Progenitor cell of endocrine pancreas (in vitro differentiated cells): ENCODE measurements at regions not wholly inside any gene's neighbourhood (a gene's known extent, or its start where the extent isn't known, plus 50 kb on each side); places are given as distances from the start of the nearest gene placed in this dataset.
A peak's percentile ranks its signal among the peaks of the same experiment; 100 is the strongest.

Experiments
- DNase-seq: peaks from one replicate; pipeline ENCODE4 v3.0.0; 2021; ENCODE audit warnings: low spot score; ENCODE audit not compliant: unreplicated experiment
- H3K27ac Mint-ChIP-seq: 2 replicates; pipeline ENCODE4 v1.8.0; 2021; ENCODE audit warnings: mild to moderate bottlenecking, moderate library complexity, mixed read lengths
- H3K27me3 Mint-ChIP-seq: 2 replicates; pipeline ENCODE4 v1.8.0; 2021; ENCODE audit warnings: mixed read lengths
- H3K36me3 Mint-ChIP-seq: 2 replicates; pipeline ENCODE4 v1.8.0; 2022; ENCODE audit warnings: mixed read lengths; ENCODE audit not compliant: insufficient read depth
- H3K4me1 Mint-ChIP-seq: 2 replicates; pipeline ENCODE4 v1.8.0; 2021; ENCODE audit warnings: low read depth, mixed read lengths
- H3K4me3 Mint-ChIP-seq: 2 replicates; pipeline ENCODE4 v1.8.0; 2021; ENCODE audit warnings: low read depth, mild to moderate bottlenecking, moderate library complexity, mixed read lengths
- H3K9me3 Mint-ChIP-seq: 2 replicates; pipeline ENCODE4 v1.8.0; 2021; ENCODE audit warnings: low read depth, mixed read lengths
- TF ChIP-seq, protein P1 (sequence below): fragments of 200-600 bp; sonication (generic); IDR thresholded peaks from one replicate; pipeline ENCODE4 v1.5.0; 2021; ENCODE audit warnings: antibody characterized with exemption, mild to moderate bottlenecking; ENCODE audit not compliant: unreplicated experiment

DNA sequence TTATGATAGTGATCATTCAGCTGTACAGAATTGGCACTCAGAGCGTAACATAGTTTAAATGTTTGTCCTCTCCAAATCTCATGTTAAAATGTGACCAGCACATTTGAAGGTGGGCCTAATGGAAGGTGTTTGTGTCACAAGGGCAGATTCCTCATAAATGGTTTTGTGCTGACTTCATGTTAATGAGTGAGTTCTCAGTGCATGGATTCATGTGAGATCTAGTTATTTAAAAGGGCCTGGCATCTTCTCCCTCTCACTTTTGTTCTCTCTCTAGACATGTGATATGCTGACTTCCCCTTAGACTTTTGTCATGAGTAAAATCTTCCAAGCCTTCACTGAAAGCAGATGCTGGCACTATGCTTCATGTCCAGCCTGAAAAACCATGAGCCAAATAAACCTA lies 452.4 kb upstream of the PTCHD4 start:
- Mint-ChIP-seq H3K27ac (peak overlapping the region; percentile 16), H3K9me3 (peaks cover 2% of the 10 kb centered on the region), H3K27me3 (no peaks in the 10 kb centered on the region), H3K4me3 (no peak overlapping the region), H3K36me3 (no peaks in the 10 kb centered on the region), H3K4me1 (peaks cover 20% of the 10 kb centered on the region)
- TF ChIP-seq, protein P1, sequence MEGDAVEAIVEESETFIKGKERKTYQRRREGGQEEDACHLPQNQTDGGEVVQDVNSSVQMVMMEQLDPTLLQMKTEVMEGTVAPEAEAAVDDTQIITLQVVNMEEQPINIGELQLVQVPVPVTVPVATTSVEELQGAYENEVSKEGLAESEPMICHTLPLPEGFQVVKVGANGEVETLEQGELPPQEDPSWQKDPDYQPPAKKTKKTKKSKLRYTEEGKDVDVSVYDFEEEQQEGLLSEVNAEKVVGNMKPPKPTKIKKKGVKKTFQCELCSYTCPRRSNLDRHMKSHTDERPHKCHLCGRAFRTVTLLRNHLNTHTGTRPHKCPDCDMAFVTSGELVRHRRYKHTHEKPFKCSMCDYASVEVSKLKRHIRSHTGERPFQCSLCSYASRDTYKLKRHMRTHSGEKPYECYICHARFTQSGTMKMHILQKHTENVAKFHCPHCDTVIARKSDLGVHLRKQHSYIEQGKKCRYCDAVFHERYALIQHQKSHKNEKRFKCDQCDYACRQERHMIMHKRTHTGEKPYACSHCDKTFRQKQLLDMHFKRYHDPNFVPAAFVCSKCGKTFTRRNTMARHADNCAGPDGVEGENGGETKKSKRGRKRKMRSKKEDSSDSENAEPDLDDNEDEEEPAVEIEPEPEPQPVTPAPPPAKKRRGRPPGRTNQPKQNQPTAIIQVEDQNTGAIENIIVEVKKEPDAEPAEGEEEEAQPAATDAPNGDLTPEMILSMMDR: no peak
- no peak for DNase-seq

DNA sequence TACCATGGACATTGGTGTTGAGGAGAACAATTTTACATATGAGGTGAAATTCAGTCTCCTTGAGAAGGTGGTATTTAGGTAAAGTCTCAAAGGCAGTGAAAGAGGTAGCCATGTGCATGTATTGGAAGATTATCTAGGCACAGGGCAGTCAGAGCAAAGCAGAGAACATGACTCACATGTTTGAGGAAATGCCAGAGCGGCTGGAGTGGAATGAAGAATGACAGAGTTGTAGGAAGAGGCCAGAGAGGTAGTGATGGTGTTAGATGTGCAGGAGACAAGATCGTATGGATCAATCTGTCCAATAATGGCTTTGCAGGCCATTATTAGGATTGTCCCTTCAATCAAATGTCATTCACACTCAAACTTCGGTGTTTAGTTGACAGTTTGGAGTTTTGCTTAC lies 449.4 kb upstream of the PTCHD4 start:
- peaks cover 15% of the 10 kb centered on the region for H3K4me1 Mint-ChIP-seq
- TF ChIP-seq, protein P1: no peak
- no peak for DNase-seq
- peaks cover 1% of the 10 kb centered on the region for H3K9me3 Mint-ChIP-seq
- H3K27me3 Mint-ChIP-seq: no peaks in the 10 kb centered on the region
- no peaks in the 10 kb centered on the region for H3K36me3 Mint-ChIP-seq
- no peak overlapping the region for H3K27ac Mint-ChIP-seq
- H3K4me3 Mint-ChIP-seq: no peak overlapping the region

DNA sequence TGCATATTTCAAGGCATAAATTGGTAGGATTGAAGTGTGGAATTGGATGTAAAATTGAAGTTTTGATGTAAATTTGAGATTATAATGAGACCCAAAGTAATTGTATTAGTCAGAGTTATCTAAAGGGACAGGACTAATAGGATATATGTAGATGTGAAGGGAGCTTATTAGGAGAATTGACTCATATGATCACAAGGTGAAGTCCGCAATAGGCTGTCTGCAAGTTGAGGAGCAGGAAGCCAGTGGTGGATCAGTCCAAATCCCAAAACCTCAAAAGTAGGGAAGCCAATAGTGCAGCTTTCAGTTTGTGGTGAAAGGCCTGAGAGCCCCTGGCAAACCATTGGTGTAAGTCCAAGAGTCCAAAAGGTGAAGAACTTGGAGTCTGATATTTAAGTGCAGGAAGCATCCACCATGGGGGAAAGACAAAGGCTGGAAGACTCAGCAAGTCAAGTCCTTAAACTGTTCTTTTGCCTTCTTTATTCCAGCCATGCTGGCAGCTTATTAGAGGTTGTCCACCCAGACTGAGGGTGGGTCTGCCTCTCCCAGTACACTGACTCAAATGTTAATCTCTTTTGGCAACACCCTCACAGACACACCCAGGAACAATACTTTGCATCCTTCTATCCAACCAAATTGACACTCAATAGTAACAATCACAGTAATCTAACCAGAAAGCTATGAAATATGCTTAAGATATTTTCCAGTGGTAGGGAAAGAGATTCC lies 442.6 kb upstream of the PTCHD4 start:
- H3K4me3 Mint-ChIP-seq: no peak overlapping the region
- no peaks in the 10 kb centered on the region for H3K4me1 Mint-ChIP-seq
- no peak for DNase-seq
- H3K36me3 Mint-ChIP-seq: no peaks in the 10 kb centered on the region
- TF ChIP-seq, protein P1: no peak
- no peaks in the 10 kb centered on the region for H3K27me3 Mint-ChIP-seq
- H3K27ac Mint-ChIP-seq: no peak overlapping the region
- peaks cover 7% of the 10 kb centered on the region for H3K9me3 Mint-ChIP-seq

DNA sequence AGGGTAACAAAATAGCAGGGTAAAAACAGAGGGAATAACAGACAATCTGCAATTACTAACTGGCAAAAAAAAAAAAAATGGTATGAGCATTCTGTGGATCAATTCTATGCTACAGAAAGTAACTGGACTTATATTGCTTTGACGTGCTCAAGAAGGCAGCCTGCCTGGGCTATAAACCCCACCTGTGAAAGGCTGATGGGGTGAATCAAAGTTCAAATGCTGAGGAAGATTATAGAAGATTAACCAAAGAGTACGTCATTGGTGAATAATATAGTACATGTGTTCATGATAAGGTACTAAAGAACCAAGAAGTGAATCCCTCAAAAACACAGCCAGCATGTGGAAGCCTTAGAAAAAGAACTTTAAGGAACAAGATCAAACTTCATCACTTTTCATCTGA lies 441.9 kb upstream of the PTCHD4 start:
- no peak for DNase-seq
- TF ChIP-seq, protein P1: no peak
- no peak overlapping the region for H3K4me3 Mint-ChIP-seq
- H3K27me3 Mint-ChIP-seq: no peaks in the 10 kb centered on the region
- H3K4me1 Mint-ChIP-seq: no peaks in the 10 kb centered on the region
- H3K27ac Mint-ChIP-seq: no peak overlapping the region
- H3K9me3 Mint-ChIP-seq: peaks cover 7% of the 10 kb centered on the region
- no peaks in the 10 kb centered on the region for H3K36me3 Mint-ChIP-seq

DNA sequence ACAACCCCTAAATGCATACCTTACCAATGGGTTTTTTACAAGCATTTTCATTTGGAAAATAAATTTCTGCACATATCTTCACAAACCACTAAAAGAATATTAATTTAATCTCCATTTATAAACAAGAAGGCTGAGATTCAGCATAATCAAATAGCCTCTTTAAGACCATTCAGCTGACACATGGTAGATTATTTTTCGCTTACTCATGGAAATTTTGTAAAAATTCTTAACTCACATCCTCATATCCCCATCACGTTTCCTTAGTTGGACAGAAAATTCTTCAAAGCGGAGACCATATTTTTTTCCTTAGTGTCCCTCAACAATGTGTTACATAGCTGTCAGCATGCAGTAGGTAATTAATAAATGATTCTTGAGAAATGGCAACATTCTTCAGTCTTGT lies 439.6 kb upstream of the PTCHD4 start:
- Mint-ChIP-seq H3K27me3 (no peaks in the 10 kb centered on the region), H3K36me3 (no peaks in the 10 kb centered on the region), H3K4me3 (no peak overlapping the region), H3K4me1 (no peaks in the 10 kb centered on the region), H3K9me3 (peaks cover 7% of the 10 kb centered on the region), H3K27ac (no peak overlapping the region)
- TF ChIP-seq, protein P1: no peak
- no peak for DNase-seq
